ENCODE measurements at regions not wholly inside any gene's neighbourhood (a gene's known extent, or its start where the extent isn't known, plus 50 kb on each side); places are given as distances from the start of the nearest gene placed in this dataset.

DNA sequence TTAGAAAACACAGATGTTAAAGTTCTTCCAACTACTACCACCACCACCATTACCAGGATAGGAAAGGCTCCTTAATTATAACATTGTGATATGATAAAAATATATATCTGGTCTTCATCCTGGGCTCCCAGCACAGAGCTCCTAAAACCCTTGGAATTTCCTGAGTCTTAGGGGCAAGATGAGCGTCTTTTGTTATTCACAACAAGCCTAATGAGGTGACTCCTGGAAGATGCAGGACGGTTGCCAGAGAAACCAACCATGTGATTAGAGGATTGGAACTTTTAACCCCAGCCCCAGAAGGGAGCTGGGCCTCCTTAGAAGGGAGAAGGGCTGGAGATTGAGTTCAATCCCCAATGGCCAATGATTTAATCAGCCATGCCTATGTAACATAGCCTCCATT, 148.0 kb upstream of the ADRA1B start:
- no peak for TF ChIP-seq CTCF (IDR thresholded peaks at IDR 0.05; ENCODE audit: poor library complexity)
- no peak for TF ChIP-seq EZH2phosphoT487 (IDR thresholded peaks at IDR 0.05; ENCODE audit: low read depth, severe bottlenecking, unreplicated experiment)

Data from hepatocyte (in vitro differentiated cells).